Pancreas (tissue), 10 donors: ENCODE measurements at regions not wholly inside any gene's neighbourhood (a gene's known extent, or its start where the extent isn't known, plus 50 kb on each side); places are given as distances from the start of the nearest gene placed in this dataset.
A peak's percentile ranks its signal among the peaks of the same experiment; 100 is the strongest.

Experiments used
- ATAC-seq, 4 donors: fragments of 200-7000 bp; cut with Tn5 transposase; one replicate each; pipeline versions ENCODE4 v1.8.0 to v1.9.1; 2020; ENCODE audit warnings: mild to moderate bottlenecking in 4 of 4, moderate library complexity in 4 of 4
- DNase-seq, 6 donors: peaks; one replicate each; pipeline ENCODE4 v3.0.0-alpha.2; 2020
- FAIRE-seq: peaks from 2 replicates; lab custom pipeline; 2012; peaks lifted over from hg19 to GRCh38; lab: Jason Lieb, UNC
- H3K27ac ChIP-seq, 4 donors: fragments of 200-600 bp; sonication (generic); 1 replicate in 3 of 4; 2 replicates in 1 of 4; pipeline versions ENCODE4 v1.5.0 to v1.8.0; 2020
- H3K27me3 ChIP-seq, 4 donors: fragments of 200-600 bp; one replicate each; pipeline ENCODE4 v1.8.0; 2021
- H3K36me3 ChIP-seq, 3 donors: fragments of 200-600 bp; sonication (generic) in 1 of 3; one replicate each; pipeline versions ENCODE4 v1.5.0 to v1.8.0; 2020 to 2021
- H3K4me1 ChIP-seq, 3 donors: fragments of 200-600 bp; one replicate each; pipeline ENCODE4 v1.8.0; 2021
- H3K4me3 ChIP-seq, 4 donors: fragments of 200-600 bp; sonication (generic) in 2 of 4; one replicate each; pipeline versions ENCODE4 v1.5.0 to v1.8.0; 2020 to 2021
- H3K9me3 ChIP-seq, 4 donors: fragments of 200-600 bp; one replicate each; pipeline ENCODE4 v1.8.0; 2021
- CTCF ChIP-seq, 4 donors: fragments of 200-600 bp; sonication (generic) in 3 of 4; IDR thresholded peaks; one replicate each; pipeline versions ENCODE4 v1.5.0 to v1.8.0; 2021; ENCODE audit warnings: antibody characterized with exemption in 4 of 4
- WGBS, 2 donors: extraction: QIAGEN DNeasy Blood & Tissue Kit; methylation state at CpG; one replicate each; pipeline ENCODE4 v1.1.7; 2013; 5-methylcytosine and 5-hydroxymethylcytosine counted together
- intact Hi-C, 3 donors: fragments of 100-400 bp; cut with DNase I; formaldehyde crosslinking; loops; one replicate each; pipeline versions ENCODE4 v1.11.1 to v1.14.2; 2022
- donor health status: healthy with polysubstance abuse.
- donor health status: DM: no; HTN: no; CAD: no; lungs with moderate emphysema.
- donor health status: DM: no; HTN: no; CAD: no.
- donor health status: control.
- donor health status: control.
- donor health status: Bipolar disorder and iron deficiency.
- donor health status: DM: yes; HTN: yes; CAD: no.
- donor health status: DM: no; HTN: no; CAD: no.
- donor health status: DM: no; HTN: no; CAD: no.
- donor health status: DM: yes; HTN: yes; CAD: no.

- 56 to 58% methylated on average over 9 of the region's 9 CpGs for WGBS, 2 donors
- H3K27ac ChIP-seq = no peak overlapping the region
- no peaks in the 10 kb centered on the region for H3K36me3 ChIP-seq
- ATAC-seq (no peak), FAIRE-seq (no peak), DNase-seq (no peak)
- TF ChIP-seq CTCF (IDR thresholded peaks at IDR 0.05) = no peak
- H3K27me3 ChIP-seq = no peaks in the 10 kb centered on the region
- no peaks in the 10 kb centered on the region for H3K9me3 ChIP-seq
- H3K4me1 ChIP-seq = no peaks in the 10 kb centered on the region
- no peak overlapping the region for H3K4me3 ChIP-seq
- intact Hi-C loops = no loop called here
Observed at GRCh38 chr3:127484601-127485388, 105.7 kb downstream of the TPRA1 start.

DNA sequence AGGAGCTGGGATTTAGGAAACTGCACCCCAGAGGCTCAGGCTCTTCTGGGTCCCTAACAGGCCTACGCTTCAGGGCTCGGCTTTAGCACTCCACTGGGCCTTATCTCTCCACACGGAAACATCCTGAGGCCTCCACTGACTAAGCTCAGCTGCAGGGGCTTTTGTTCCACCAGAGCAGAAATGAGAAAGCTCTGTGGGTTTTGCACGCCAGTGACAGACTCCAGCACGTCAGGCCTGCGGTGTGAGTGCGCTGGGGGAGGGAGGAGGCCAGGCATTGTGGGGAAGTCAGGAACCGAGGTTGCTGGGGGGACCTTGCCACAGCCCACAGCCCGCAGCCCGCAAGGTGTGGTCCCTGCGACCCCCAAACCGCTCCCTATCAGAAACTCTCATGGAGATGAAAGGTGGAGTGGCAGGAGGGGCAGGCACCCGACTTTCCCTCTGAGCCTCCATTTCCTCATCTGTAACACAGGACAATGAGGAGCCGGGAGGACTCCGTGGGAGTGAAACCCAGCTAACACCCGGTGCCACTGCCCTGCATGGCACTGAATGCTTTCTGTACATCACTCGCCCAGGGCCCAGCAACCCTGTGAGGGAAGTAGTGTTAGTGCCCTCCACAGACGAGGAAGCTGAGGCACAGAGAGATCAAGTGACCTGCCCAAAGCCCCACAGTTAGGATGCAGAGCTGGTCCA lies 106.5 kb downstream of the TPRA1 start:
- ATAC-seq (no peak), FAIRE-seq (no peak), DNase-seq (peak in 2 of 6 donors; percentile 4 to 29)
- no peak overlapping the region for H3K4me3 ChIP-seq
- intact Hi-C loops = no loop called here
- H3K27ac ChIP-seq = no peak overlapping the region
- TF ChIP-seq CTCF (IDR thresholded peaks at IDR 0.05) = no peak
- no peaks in the 10 kb centered on the region for H3K36me3 ChIP-seq
- H3K27me3 ChIP-seq = no peaks in the 10 kb centered on the region
- no peaks in the 10 kb centered on the region for H3K4me1 ChIP-seq
- WGBS, 2 donors = 69 to 70% methylated on average over 18 of the region's 18 CpGs
- no peaks in the 10 kb centered on the region for H3K9me3 ChIP-seq

DNA sequence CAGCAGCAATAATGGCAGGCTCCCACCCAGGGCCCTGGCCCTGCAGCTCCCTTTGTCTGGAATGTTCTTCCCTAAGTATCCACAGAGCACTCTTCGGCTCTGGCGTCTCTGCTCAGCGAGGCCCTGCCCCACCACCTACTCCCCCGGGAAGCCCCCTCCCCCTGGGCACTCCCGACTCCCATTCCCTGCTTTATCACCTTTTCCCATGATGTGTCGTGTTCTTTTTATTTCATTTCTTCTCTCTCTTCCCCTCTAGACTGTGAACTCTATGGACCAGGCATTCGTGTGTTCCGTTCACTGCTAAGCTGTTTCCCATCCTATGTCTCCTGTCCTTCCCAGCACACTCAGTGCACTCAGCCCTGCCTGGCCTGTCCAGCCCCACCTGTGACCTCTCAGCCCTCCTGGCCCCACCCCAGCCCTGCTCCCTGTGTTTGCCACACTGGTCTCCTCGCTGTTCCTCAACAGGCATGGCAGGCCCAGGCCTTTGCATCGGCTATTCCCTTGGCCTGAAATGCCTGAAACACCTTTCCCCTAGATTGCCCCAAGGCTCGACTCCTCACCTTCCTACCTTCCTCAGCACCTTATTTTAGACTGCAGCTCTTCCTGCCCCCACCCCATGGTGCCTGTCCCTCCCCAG lies 107.4 kb downstream of the TPRA1 start:
- 76 to 88% methylated on average over 11 of the region's 11 CpGs for WGBS, 2 donors
- intact Hi-C loops = no loop called here
- Histone ChIP-seq H3K27ac (no peak overlapping the region), H3K4me1 (no peaks in the 10 kb centered on the region), H3K4me3 (no peak overlapping the region), H3K9me3 (no peaks in the 10 kb centered on the region), H3K36me3 (no peaks in the 10 kb centered on the region), H3K27me3 (no peaks in the 10 kb centered on the region)
- no peak for TF ChIP-seq CTCF (IDR thresholded peaks at IDR 0.05)
- peak in 1 of 6 donors; percentile 42 for DNase-seq
- ATAC-seq = no peak
- no peak for FAIRE-seq

- Histone ChIP-seq H3K4me1 (no peaks in the 10 kb centered on the region), H3K27me3 (no peaks in the 10 kb centered on the region), H3K4me3 (no peak overlapping the region), H3K27ac (no peak overlapping the region), H3K9me3 (no peaks in the 10 kb centered on the region), H3K36me3 (no peaks in the 10 kb centered on the region)
- FAIRE-seq = no peak
- WGBS, 2 donors = 74 to 83% methylated on average over 14 of the region's 14 CpGs
- intact Hi-C loops = no loop called here
- peak in 1 of 4 donors; percentile 36 for ATAC-seq
- peak in 1 of 6 donors; percentile 22 for DNase-seq
- TF ChIP-seq CTCF (IDR thresholded peaks at IDR 0.05) = no peak
Observed at GRCh38 chr3:127482216-127483004, 108.1 kb downstream of the TPRA1 start.
